DND-41 (cell line): ENCODE measurements at regions not wholly inside any gene's neighbourhood (a gene's known extent, or its start where the extent isn't known, plus 50 kb on each side); places are given as distances from the start of the nearest gene placed in this dataset.

Experiments
- ATAC-seq: fragments of 200-7000 bp; cut with Tn5 transposase; 3 replicates; pipeline ENCODE4 v1.9.1; 2021; ENCODE audit warnings: low read depth; ENCODE audit not compliant: insufficient read depth
- DNase-seq: peaks from one replicate; pipeline ENCODE4 v3.0.0-alpha.2; 2020
- H2AFZ ChIP-seq: 2 replicates; pipeline ENCODE4 v1.6.0; 2012; ENCODE audit warnings: low read depth, low read length
- H3K27ac ChIP-seq: 2 replicates; pipeline ENCODE4 v1.5.1; 2012; ENCODE audit warnings: low read length, inconsistent platforms
- H3K27me3 ChIP-seq: fragments of 200-600 bp; sonication (generic); 2 replicates; pipeline ENCODE4 v1.6.0; 2012; ENCODE audit warnings: low read length, mild to moderate bottlenecking, inconsistent platforms; ENCODE audit not compliant: insufficient read depth, poor library complexity
- H3K36me3 ChIP-seq: 2 replicates; pipeline ENCODE4 v1.5.1; 2012; ENCODE audit warnings: low read length, inconsistent platforms; ENCODE audit not compliant: insufficient read depth
- H3K4me1 ChIP-seq: 2 replicates; pipeline ENCODE4 v1.5.1; 2012; ENCODE audit warnings: mild to moderate bottlenecking, low read length; ENCODE audit not compliant: insufficient read depth
- H3K4me2 ChIP-seq: 2 replicates; pipeline ENCODE4 v1.6.0; 2012; ENCODE audit warnings: mild to moderate bottlenecking, moderate library complexity, low read length, inconsistent platforms; ENCODE audit not compliant: insufficient read depth
- H3K4me3 ChIP-seq, 2 experiments: fragments of 200-600 bp in 1 of 2; shearing (Covaris generic) in 1 of 2; 2 replicates each; pipeline ENCODE4 v1.5.1; 2012 to 2016; ENCODE audit warnings: inconsistent platforms in 2 of 2, low read length in 2 of 2, mild to moderate bottlenecking in 2 of 2, low read depth in 1 of 2, moderate library complexity in 1 of 2
- H3K79me2 ChIP-seq: 2 replicates; pipeline ENCODE4 v1.6.0; 2012; ENCODE audit warnings: low read length, inconsistent platforms; ENCODE audit not compliant: insufficient read depth
- H3K9ac ChIP-seq: 2 replicates; pipeline ENCODE4 v1.6.0; 2012; ENCODE audit warnings: low read depth, mild to moderate bottlenecking, inconsistent platforms, low read length, moderate library complexity
- H3K9me3 ChIP-seq: 2 replicates; pipeline ENCODE4 v1.5.1; 2012; ENCODE audit warnings: low read length, moderate library complexity, mild to moderate bottlenecking, inconsistent platforms; ENCODE audit not compliant: insufficient read depth, severe bottlenecking
- H4K20me1 ChIP-seq: 2 replicates; pipeline ENCODE4 v1.6.0; 2012; ENCODE audit warnings: low read length; ENCODE audit not compliant: insufficient read depth
- CTCF ChIP-seq: IDR thresholded peaks from 2 replicates; pipeline ENCODE4 v1.5.1; 2012; ENCODE audit warnings: borderline replicate concordance, low read length, moderate library complexity, mild to moderate bottlenecking; ENCODE audit not compliant: poor library complexity, severe bottlenecking; ENCODE audit errors: extremely low read depth
- EZH2 ChIP-seq: IDR thresholded peaks from 3 replicates; pipeline ENCODE4 v1.6.1; 2012; ENCODE audit warnings: borderline replicate concordance, low read depth, mild to moderate bottlenecking, moderate library complexity, low read length, inconsistent platforms; ENCODE audit not compliant: severe bottlenecking

- Histone ChIP-seq H3K4me3 (no peak overlapping the region), H3K4me2 (no peak overlapping the region), H3K79me2 (no peaks in the 10 kb centered on the region; the same call in 1 of the 2 replicates), H3K9me3 (no peaks in the 10 kb centered on the region), H3K36me3 (no peaks in the 10 kb centered on the region), H3K27ac (no peak overlapping the region), H3K9ac (no peak overlapping the region), H3K4me1 (no peaks in the 10 kb centered on the region), H4K20me1 (no peaks in the 10 kb centered on the region), H2AFZ (no peak overlapping the region), H3K27me3 (no peaks in the 10 kb centered on the region)
- no peak for DNase-seq
- TF ChIP-seq EZH2, result no peak
- no peak for TF ChIP-seq CTCF
- no peak for ATAC-seq
Measured at GRCh38 chr21:16241016-16241415, 511.2 kb downstream of the USP25 start.

- Histone ChIP-seq H3K4me3 (no peak overlapping the region), H3K9me3 (no peaks in the 10 kb centered on the region), H3K27ac (no peak overlapping the region), H3K4me1 (no peaks in the 10 kb centered on the region), H3K27me3 (no peaks in the 10 kb centered on the region), H3K36me3 (no peaks in the 10 kb centered on the region), H4K20me1 (no peaks in the 10 kb centered on the region), H3K4me2 (no peak overlapping the region), H3K9ac (no peak overlapping the region), H3K79me2 (no peaks in the 10 kb centered on the region; the same call in 1 of the 2 replicates), H2AFZ (no peak overlapping the region)
- no peak for ATAC-seq
- no peak for TF ChIP-seq EZH2
- TF ChIP-seq CTCF, result no peak
- DNase-seq, result no peak
Measured at GRCh38 chr21:16241479-16241963, 511.7 kb downstream of the USP25 start.

DNA sequence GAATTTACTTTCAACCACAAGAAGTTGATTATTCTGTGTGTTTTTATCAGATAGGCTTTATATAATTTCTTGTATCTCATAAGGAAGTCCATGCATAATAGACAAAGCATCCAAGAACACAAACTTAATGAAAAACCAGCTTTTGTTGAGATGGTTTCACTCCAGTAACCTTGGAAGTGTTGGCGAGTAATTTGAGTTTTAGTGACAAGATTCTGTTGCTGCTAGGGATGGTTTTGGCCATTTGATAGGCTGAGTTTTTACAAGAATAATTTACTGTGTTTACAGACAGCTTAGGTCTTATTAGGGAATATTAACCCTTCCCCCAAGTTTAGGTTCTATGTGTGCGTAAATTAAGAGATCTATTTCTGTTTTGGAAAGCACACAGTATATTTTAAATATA is 513.6 kb downstream of the USP25 start:
- TF ChIP-seq EZH2 (no peak), CTCF (no peak)
- Histone ChIP-seq H3K36me3 (no peaks in the 10 kb centered on the region), H2AFZ (no peak overlapping the region), H3K9me3 (no peaks in the 10 kb centered on the region), H3K79me2 (no peaks in the 10 kb centered on the region; the same call in 1 of the 2 replicates), H3K4me2 (no peak overlapping the region), H3K27ac (no peak overlapping the region), H4K20me1 (no peaks in the 10 kb centered on the region), H3K9ac (no peak overlapping the region), H3K27me3 (no peaks in the 10 kb centered on the region), H3K4me3 (no peak overlapping the region), H3K4me1 (no peaks in the 10 kb centered on the region)
- DNase-seq (no peak), ATAC-seq (no peak)

GRCh38 chr21:16248705-16249104 is 518.9 kb downstream of the USP25 start:
- H3K9me3 ChIP-seq, result no peaks in the 10 kb centered on the region
- H3K79me2 ChIP-seq, result no peaks in the 10 kb centered on the region
- ATAC-seq (no peak), DNase-seq (no peak)
- no peaks in the 10 kb centered on the region for H3K36me3 ChIP-seq
- H3K27ac ChIP-seq, result no peak overlapping the region
- H3K4me1 ChIP-seq, result no peaks in the 10 kb centered on the region
- no peak overlapping the region for H3K4me2 ChIP-seq
- H3K9ac ChIP-seq, result no peak overlapping the region
- H3K27me3 ChIP-seq, result no peaks in the 10 kb centered on the region
- no peaks in the 10 kb centered on the region for H4K20me1 ChIP-seq
- no peak overlapping the region for H3K4me3 ChIP-seq
- TF ChIP-seq CTCF (no peak), EZH2 (no peak)
- H2AFZ ChIP-seq, result no peak overlapping the region
